Fibroblast of skin of back (primary cell): ENCODE measurements at regions not wholly inside any gene's neighbourhood (a gene's known extent, or its start where the extent isn't known, plus 50 kb on each side); places are given as distances from the start of the nearest gene placed in this dataset.
"Not testable (repeated sequence)": the region's sequence is repeated elsewhere in the genome, so short reads cannot be mapped to it uniquely, and the experiment has no call there.

Experiments used
- DNase-seq: peaks from one replicate; pipeline ENCODE4 v3.0.0-alpha.2; 2013

GRCh38 chr1:102659876-102660483 lies 448.3 kb downstream of the COL11A1 start:
- DNase-seq = not testable (repeated sequence)

GRCh38 chr1:102655034-102655433 lies 453.3 kb downstream of the COL11A1 start:
- no peak for DNase-seq

GRCh38 chr1:102640872-102641271 lies 467.4 kb downstream of the COL11A1 start:
- peak; percentile 35 for DNase-seq

- no peak for DNase-seq
Measured at GRCh38 chr1:102640312-102640711, 468.0 kb downstream of the COL11A1 start.

- no peak for DNase-seq
Measured at GRCh38 chr1:102631691-102632090, 476.6 kb downstream of the COL11A1 start.

GRCh38 chr1:102630041-102630440 lies 478.3 kb downstream of the COL11A1 start:
- no peak for DNase-seq

GRCh38 chr1:102628109-102628613 lies 480.2 kb downstream of the COL11A1 start:
- peak; percentile 12 for DNase-seq

GRCh38 chr1:102627145-102627544 lies 481.2 kb downstream of the COL11A1 start:
- no peak for DNase-seq

- no peak for DNase-seq
Measured at GRCh38 chr1:102615896-102616295, 492.4 kb downstream of the COL11A1 start.

GRCh38 chr1:102595106-102595505 lies 513.2 kb downstream of the COL11A1 start:
- DNase-seq = peak; percentile 4

GRCh38 chr1:102593276-102593675 lies 515.0 kb downstream of the COL11A1 start:
- DNase-seq = no peak

GRCh38 chr1:102588536-102588935 lies 519.8 kb downstream of the COL11A1 start:
- DNase-seq = no peak

- DNase-seq = no peak
Measured at GRCh38 chr1:102586022-102586421, 522.3 kb downstream of the COL11A1 start.

- DNase-seq = no peak
Measured at GRCh38 chr1:102580806-102581205, 527.5 kb downstream of the COL11A1 start.

- peak; percentile 48 for DNase-seq
Measured at GRCh38 chr1:102578804-102579203, 529.5 kb downstream of the COL11A1 start.

- peak; percentile 6 for DNase-seq
Measured at GRCh38 chr1:102572637-102573036, 535.7 kb downstream of the COL11A1 start.

- peak; percentile 6 for DNase-seq
Measured at GRCh38 chr1:102566182-102566581, 542.1 kb downstream of the COL11A1 start.

GRCh38 chr1:102562380-102562779 lies 545.9 kb downstream of the COL11A1 start:
- no peak for DNase-seq

GRCh38 chr1:102550729-102551384 lies 554.1 kb upstream of the OLFM3 start:
- DNase-seq = peak; percentile 51

- DNase-seq = no peak
Measured at GRCh38 chr1:102546251-102546650, 549.5 kb upstream of the OLFM3 start.

GRCh38 chr1:102535829-102536505 lies 539.2 kb upstream of the OLFM3 start:
- no peak for DNase-seq

GRCh38 chr1:102531036-102531435 lies 534.3 kb upstream of the OLFM3 start:
- DNase-seq = peak; percentile 77

GRCh38 chr1:102529446-102529845 lies 532.7 kb upstream of the OLFM3 start:
- peak; percentile 42 for DNase-seq

GRCh38 chr1:102500758-102501157 lies 504.0 kb upstream of the OLFM3 start:
- DNase-seq = no peak
